ENCODE measurements at regions not wholly inside any gene's neighbourhood (a gene's known extent, or its start where the extent isn't known, plus 50 kb on each side); places are given as distances from the start of the nearest gene placed in this dataset.

DNA sequence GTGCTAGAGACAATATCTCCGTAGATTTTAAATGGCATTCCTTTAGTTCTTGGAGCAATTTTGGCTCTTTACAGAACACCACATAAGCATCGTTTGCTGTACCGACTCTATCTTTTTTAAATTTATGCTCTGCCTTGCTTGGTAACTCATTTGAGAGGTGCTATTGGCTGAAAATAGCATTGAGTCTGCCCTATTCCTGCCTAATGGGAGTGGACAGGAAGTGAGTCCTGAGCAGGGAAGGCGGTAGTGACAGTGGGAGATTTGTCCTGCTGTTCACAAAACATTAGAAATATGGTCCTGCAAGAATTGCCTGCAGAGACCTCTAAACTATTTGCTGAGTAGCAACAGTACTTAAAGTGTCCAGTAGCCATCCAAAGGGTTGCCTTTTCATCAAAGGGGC lies 115.2 kb upstream of the IFNE start:
- Histone ChIP-seq H3K27me3 (no peaks in the 10 kb centered on the region), H3K4me1 (no peaks in the 10 kb centered on the region), H3K4me3 (no peak overlapping the region), H3K9me3 (no peaks in the 10 kb centered on the region), H3K36me3 (no peaks in the 10 kb centered on the region), H3K27ac (no peak overlapping the region)
- TF ChIP-seq POLR2AphosphoS5 (IDR thresholded peaks at IDR 0.05) (no peak), POLR2A (IDR thresholded peaks at IDR 0.05) (no peak), EP300 (IDR thresholded peaks at IDR 0.05) (no peak)
- TF ChIP-seq, protein P1, sequence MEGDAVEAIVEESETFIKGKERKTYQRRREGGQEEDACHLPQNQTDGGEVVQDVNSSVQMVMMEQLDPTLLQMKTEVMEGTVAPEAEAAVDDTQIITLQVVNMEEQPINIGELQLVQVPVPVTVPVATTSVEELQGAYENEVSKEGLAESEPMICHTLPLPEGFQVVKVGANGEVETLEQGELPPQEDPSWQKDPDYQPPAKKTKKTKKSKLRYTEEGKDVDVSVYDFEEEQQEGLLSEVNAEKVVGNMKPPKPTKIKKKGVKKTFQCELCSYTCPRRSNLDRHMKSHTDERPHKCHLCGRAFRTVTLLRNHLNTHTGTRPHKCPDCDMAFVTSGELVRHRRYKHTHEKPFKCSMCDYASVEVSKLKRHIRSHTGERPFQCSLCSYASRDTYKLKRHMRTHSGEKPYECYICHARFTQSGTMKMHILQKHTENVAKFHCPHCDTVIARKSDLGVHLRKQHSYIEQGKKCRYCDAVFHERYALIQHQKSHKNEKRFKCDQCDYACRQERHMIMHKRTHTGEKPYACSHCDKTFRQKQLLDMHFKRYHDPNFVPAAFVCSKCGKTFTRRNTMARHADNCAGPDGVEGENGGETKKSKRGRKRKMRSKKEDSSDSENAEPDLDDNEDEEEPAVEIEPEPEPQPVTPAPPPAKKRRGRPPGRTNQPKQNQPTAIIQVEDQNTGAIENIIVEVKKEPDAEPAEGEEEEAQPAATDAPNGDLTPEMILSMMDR (IDR thresholded peaks at IDR 0.05), result no peak
- WGBS, 5 donors, result 75 to 85% (median 82%) methylated on average over 4 of the region's 4 CpGs
- intact Hi-C loops (cut with DNase I; ENCODE audit: low total_unique reads), result loop anchor here (10.0 kb wide), 1 partner anchor 92 kb away; no protein-coding TSS in a partner anchor
- no peak for DNase-seq

DNA sequence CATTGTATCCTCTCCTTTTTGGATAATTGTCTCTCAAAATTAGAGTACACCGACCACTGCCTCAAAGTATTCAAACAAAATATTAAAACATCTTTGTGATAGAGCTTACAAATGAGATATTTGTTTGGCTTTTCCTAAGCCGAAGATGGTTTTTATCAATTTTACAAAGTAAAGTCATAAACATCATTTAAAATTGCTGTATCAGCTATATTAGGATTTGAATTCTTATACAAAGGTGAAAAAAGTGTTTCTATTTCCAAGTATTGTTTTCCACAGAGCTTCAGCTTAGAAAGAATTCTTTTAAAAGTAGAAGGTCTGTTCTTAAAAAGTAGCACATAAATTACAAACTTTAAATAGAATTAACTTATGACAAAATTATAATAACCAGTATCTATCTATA lies 116.6 kb upstream of the IFNE start:
- Histone ChIP-seq H3K4me3 (no peak overlapping the region), H3K27ac (no peak overlapping the region), H3K36me3 (no peaks in the 10 kb centered on the region), H3K27me3 (no peaks in the 10 kb centered on the region), H3K9me3 (no peaks in the 10 kb centered on the region), H3K4me1 (no peaks in the 10 kb centered on the region)
- TF ChIP-seq EP300 (IDR thresholded peaks at IDR 0.05) (no peak), POLR2AphosphoS5 (IDR thresholded peaks at IDR 0.05) (no peak), POLR2A (IDR thresholded peaks at IDR 0.05) (no peak)
- TF ChIP-seq, protein P1 (IDR thresholded peaks at IDR 0.05), result no peak
- WGBS, 5 donors, result 88 to 93% (median 92%) methylated on average over 2 of the region's 2 CpGs
- DNase-seq, result no peak
- intact Hi-C loops (cut with DNase I; ENCODE audit: low total_unique reads), result loop anchor here (10.0 kb wide), 1 partner anchor 94 kb away; no protein-coding TSS in a partner anchor

DNA sequence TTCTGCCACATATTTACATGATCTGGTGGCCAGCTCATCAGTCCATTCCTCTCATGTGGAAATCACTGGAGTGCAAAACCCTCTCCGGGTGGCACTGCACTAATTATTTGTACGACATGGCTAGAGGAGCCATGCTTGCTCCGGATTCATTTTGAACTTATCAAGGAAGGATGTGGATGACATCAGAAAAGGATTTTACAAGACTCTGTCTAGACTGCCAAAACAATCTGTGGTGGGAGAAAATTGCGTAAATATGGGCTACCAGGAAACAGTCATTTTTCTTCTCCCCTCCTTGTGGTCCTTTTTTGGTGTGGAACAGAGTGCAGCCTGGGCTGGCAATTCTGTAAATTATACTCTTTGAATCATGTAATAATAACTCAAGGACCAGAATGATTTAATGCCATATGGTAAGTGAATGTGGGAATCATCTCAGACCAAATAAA lies 123.4 kb upstream of the IFNE start:
- TF ChIP-seq EP300 (IDR thresholded peaks at IDR 0.05) (no peak), POLR2AphosphoS5 (IDR thresholded peaks at IDR 0.05) (no peak), POLR2A (IDR thresholded peaks at IDR 0.05) (no peak)
- TF ChIP-seq, protein P1 (IDR thresholded peaks at IDR 0.05), result no peak
- H3K27me3 ChIP-seq, result no peaks in the 10 kb centered on the region
- DNase-seq, result no peak
- H3K36me3 ChIP-seq, result no peaks in the 10 kb centered on the region
- H3K9me3 ChIP-seq, result no peaks in the 10 kb centered on the region
- intact Hi-C loops (cut with DNase I; ENCODE audit: low total_unique reads), result no loop called here
- no peaks in the 10 kb centered on the region for H3K4me1 ChIP-seq
- H3K27ac ChIP-seq, result no peak overlapping the region
- H3K4me3 ChIP-seq, result no peak overlapping the region
- 61 to 76% (median 72%) methylated on average over 4 of the region's 4 CpGs for WGBS, 5 donors

DNA sequence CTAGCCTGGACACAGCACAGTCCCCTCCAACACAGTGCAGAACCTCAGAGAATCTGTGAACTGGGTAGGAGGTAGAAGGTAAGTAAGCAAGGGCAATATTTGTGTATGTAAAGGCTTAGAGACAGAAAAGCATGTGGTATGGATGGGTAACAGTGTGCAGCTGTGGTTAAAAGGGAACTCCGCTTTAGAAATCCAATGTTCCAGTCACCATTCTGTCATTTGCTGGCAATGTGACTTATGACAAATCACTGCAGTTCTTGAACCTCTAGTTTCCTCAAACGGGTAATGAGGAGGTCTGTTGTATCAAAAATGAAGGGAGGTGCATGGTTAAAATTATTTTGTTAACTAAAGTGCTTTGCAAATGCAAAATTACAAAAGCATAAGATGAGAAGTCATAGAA lies 125.5 kb upstream of the IFNE start:
- DNase-seq, result no peak
- 66 to 79% (median 71%) methylated on average over 2 of the region's 2 CpGs for WGBS, 5 donors
- H3K27ac ChIP-seq, result no peak overlapping the region
- no peak for TF ChIP-seq EP300 (IDR thresholded peaks at IDR 0.05)
- no peak for TF ChIP-seq POLR2AphosphoS5 (IDR thresholded peaks at IDR 0.05)
- TF ChIP-seq, protein P1 (IDR thresholded peaks at IDR 0.05), result no peak
- TF ChIP-seq POLR2A (IDR thresholded peaks at IDR 0.05), result no peak
- no peaks in the 10 kb centered on the region for H3K4me1 ChIP-seq
- H3K36me3 ChIP-seq, result no peaks in the 10 kb centered on the region
- H3K27me3 ChIP-seq, result no peaks in the 10 kb centered on the region
- H3K9me3 ChIP-seq, result no peaks in the 10 kb centered on the region
- H3K4me3 ChIP-seq, result no peak overlapping the region
- intact Hi-C loops (cut with DNase I; ENCODE audit: low total_unique reads), result no loop called here

All from stomach (tissue), 8 donors.